Muscle of leg (tissue), 3 donors: ENCODE measurements at regions not wholly inside any gene's neighbourhood (a gene's known extent, or its start where the extent isn't known, plus 50 kb on each side); places are given as distances from the start of the nearest gene placed in this dataset.

ENCODE experiments used
- DNase-seq: peaks from one replicate; pipeline ENCODE4 v3.0.0; 2013
- H3K27ac ChIP-seq: one replicate; pipeline ENCODE4 v1.5.1; 2013; ENCODE audit warnings: mild to moderate bottlenecking, low read length, control low read depth
- H3K27me3 ChIP-seq: one replicate; pipeline ENCODE4 v1.6.1; 2013; ENCODE audit warnings: low read length; ENCODE audit not compliant: control insufficient read depth, insufficient read depth
- H3K36me3 ChIP-seq: one replicate; pipeline ENCODE4 v1.6.1; 2013; ENCODE audit warnings: low read length; ENCODE audit not compliant: control insufficient read depth, insufficient read depth
- H3K4me1 ChIP-seq: one replicate; pipeline ENCODE4 v1.6.1; 2013; ENCODE audit warnings: low read length; ENCODE audit not compliant: control insufficient read depth, insufficient read depth
- H3K4me3 ChIP-seq: one replicate; pipeline ENCODE4 v1.5.1; 2013; ENCODE audit warnings: low read length, control low read depth
- H3K9me3 ChIP-seq: replicated peaks from 2 replicates; pipeline ENCODE4 v1.6.1; 2013; ENCODE audit warnings: low read depth, low read length; ENCODE audit not compliant: control insufficient read depth
- WGBS: methylation state at CpG from one replicate; pipeline ENCODE4 v1.1.5; 2013; ENCODE audit warnings: missing lambda C conversion rate; ENCODE audit not compliant: insufficient coverage; 5-methylcytosine and 5-hydroxymethylcytosine counted together

DNA sequence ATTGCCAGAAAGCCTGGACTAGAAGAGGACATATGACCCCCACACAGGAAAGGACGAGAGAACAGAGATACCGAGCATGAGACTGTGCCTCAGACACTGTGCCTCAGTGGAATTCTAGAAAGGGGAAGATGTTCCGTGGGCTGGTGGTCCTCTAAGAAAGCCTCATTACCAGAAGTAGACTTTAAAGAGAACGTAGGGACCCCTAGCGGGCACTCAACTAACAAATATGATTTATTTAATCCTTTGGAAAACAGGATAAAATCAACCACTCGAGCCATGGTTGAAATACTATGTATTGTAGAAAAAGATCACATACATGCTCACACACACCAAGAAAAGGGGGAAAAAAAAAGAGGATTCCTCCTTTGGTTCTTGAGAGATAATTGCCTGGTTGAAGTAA lies 701.2 kb upstream of the SORCS1 start:
- Histone ChIP-seq H3K36me3 (no peaks in the 10 kb centered on the region), H3K4me3 (no peak overlapping the region), H3K9me3 (no peaks in the 10 kb centered on the region), H3K4me1 (no peaks in the 10 kb centered on the region), H3K27me3 (no peaks in the 10 kb centered on the region), H3K27ac (no peak overlapping the region)
- no CpG with 5 or more reads among the region's 6 CpGs for WGBS
- DNase-seq = no peak

DNA sequence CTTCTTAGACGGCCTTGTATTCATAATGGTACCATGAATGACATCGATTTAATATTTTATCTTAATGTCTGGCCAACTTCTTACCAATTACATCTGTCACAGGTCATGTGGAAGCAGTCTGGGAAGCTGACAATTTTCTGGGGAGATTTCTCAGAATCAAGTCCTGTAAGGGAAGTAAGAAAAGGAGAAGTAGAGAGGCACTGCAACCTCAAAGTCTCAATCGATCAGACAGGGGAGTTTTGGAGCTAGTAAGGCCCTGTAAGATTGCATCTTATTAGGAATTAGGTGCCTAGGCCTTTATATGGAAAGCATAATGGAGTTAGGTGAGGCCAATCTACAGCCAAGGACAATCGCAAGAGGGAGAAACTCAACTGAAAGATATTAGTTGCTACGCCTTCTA lies 694.6 kb upstream of the SORCS1 start:
- WGBS = 55% methylated on average over 1 of the region's 5 CpGs
- H3K36me3 ChIP-seq = no peaks in the 10 kb centered on the region
- H3K27me3 ChIP-seq = no peaks in the 10 kb centered on the region
- H3K4me3 ChIP-seq = no peak overlapping the region
- H3K4me1 ChIP-seq = no peaks in the 10 kb centered on the region
- DNase-seq = no peak
- no peak overlapping the region for H3K27ac ChIP-seq
- no peaks in the 10 kb centered on the region for H3K9me3 ChIP-seq

DNA sequence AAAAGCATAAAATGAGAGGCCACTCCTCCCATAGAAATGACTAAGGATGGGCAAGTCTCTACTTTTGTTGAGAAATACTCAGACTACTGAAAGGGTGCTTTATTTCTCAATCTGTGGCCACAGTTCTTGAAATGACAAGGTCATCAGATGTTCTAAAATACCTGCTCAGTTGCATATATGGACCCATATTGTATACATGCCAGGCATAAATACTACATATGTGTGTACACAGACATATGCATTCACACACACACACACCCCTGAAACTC lies 691.5 kb upstream of the SORCS1 start:
- DNase-seq = no peak
- H3K9me3 ChIP-seq = peaks cover 2% of the 10 kb centered on the region
- H3K4me3 ChIP-seq = no peak overlapping the region
- no peak overlapping the region for H3K27ac ChIP-seq
- no peaks in the 10 kb centered on the region for H3K4me1 ChIP-seq
- H3K27me3 ChIP-seq = no peaks in the 10 kb centered on the region
- no peaks in the 10 kb centered on the region for H3K36me3 ChIP-seq

DNA sequence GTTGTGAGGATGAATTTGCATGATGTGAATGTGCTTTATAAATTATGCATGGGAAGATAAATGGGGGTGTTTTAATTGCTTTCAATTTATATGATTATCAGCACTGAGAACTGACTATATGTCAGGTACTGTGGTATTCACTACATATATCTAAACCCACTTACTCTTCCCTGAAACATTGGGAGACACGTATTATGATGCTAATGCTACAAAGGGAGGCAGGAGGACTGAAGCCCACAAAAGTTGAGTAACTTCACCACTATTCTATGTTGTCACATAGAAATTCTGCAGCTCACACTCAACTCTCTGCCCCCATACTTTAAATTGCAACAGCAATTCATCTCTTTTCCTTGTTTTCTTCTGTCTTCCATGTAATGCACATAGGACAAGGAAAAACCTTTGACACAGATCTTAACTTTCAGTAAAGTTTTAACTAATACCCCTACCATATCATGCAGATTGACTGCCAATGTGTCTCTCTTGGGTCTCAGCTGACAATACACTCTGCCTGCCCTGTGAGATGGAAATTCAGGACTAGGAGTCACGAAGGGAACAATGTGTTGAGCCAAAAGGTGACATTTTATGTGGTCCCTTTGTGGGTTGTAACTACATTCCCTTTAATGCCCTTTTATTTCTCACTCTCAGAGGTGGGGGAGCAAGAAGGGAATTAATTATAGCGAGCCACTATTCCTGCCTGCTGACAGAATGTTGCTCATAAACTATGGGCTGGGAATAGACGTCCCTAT lies 691.0 kb upstream of the SORCS1 start:
- Histone ChIP-seq H3K4me3 (no peak overlapping the region), H3K27ac (no peak overlapping the region), H3K4me1 (no peaks in the 10 kb centered on the region), H3K27me3 (no peaks in the 10 kb centered on the region), H3K36me3 (no peaks in the 10 kb centered on the region), H3K9me3 (peaks cover 2% of the 10 kb centered on the region)
- no peak for DNase-seq
- 0% methylated on average over 1 of the region's 4 CpGs for WGBS

DNA sequence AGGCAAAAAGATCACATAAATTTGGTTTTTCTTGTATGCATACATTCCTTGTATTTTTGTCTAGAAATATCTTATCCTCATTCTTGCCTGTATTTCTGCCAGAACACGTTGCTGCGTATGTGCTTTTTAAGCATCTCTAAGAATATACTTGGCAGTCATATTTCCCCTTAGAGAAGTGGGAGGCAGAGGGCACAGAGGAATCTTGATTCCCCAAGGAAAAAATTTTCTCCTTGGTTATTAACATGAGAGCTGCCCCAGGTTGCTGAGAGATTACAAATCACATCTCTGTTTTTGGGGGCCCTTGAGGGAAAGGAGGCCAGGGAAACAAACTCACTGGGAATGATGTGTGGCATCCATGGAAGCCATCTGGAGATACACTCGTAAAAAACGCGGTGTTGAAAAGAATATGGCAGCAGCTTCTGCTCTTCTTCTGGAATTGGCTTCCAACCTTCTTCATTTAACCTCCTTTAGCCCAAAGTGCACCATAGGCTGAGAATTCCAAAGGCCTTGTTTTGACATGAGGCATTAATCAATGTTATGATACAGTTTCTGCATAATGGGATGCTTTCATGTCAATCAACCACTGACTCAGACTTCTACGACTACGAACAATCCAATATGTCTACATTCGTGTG lies 684.3 kb upstream of the SORCS1 start:
- DNase-seq = no peak
- Histone ChIP-seq H3K4me3 (no peak overlapping the region), H3K27me3 (no peaks in the 10 kb centered on the region), H3K4me1 (no peaks in the 10 kb centered on the region), H3K36me3 (no peaks in the 10 kb centered on the region), H3K9me3 (peaks cover 6% of the 10 kb centered on the region), H3K27ac (no peak overlapping the region)
- WGBS = no CpG with 5 or more reads among the region's 8 CpGs

DNA sequence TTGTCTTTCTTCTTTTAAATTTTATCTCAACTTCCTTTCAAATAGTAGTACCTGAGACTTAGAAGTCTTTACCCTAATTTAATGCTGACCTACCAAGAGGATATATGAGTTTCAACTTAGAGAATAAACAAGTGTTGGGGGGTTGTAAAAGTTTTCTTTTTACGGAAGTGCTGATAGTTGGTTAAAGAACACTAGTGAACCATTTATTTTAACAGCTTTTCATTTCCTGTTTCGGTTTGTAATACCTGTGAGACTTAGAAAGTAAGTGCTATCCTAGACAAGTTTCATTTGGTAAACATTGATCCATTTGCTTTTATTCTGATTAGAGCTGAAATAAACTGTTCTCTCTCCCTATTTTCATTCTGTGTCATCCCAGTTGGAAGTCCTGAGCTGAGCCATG lies 683.1 kb upstream of the SORCS1 start:
- no peaks in the 10 kb centered on the region for H3K27me3 ChIP-seq
- H3K9me3 ChIP-seq = peaks cover 4% of the 10 kb centered on the region
- no peak for DNase-seq
- H3K4me3 ChIP-seq = no peak overlapping the region
- WGBS = no CpG with 5 or more reads among the region's 2 CpGs
- H3K27ac ChIP-seq = no peak overlapping the region
- no peaks in the 10 kb centered on the region for H3K36me3 ChIP-seq
- no peaks in the 10 kb centered on the region for H3K4me1 ChIP-seq

DNA sequence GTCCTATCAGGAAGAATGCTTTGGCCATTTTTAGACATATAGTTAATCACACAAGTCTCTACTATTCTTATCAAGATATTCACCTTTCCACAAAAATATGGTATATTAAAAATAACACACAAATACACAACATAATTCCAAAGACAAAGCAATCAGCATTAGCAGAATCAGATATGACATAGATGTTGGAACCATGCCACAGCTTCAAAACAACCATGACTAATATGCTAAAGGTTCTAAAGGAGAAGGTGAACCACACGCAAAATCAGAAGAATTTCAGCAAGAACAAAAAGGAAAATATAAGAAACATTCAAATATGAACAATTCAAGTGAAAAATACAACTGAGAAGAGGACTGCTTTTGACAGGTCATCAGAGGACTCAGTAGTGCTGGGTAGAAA lies 670.2 kb upstream of the SORCS1 start:
- H3K27me3 ChIP-seq = no peaks in the 10 kb centered on the region
- H3K4me1 ChIP-seq = no peaks in the 10 kb centered on the region
- no peak overlapping the region for H3K27ac ChIP-seq
- no CpG with 5 or more reads among the region's 1 CpG for WGBS
- DNase-seq = no peak
- H3K9me3 ChIP-seq = no peaks in the 10 kb centered on the region
- no peak overlapping the region for H3K4me3 ChIP-seq
- no peaks in the 10 kb centered on the region for H3K36me3 ChIP-seq

DNA sequence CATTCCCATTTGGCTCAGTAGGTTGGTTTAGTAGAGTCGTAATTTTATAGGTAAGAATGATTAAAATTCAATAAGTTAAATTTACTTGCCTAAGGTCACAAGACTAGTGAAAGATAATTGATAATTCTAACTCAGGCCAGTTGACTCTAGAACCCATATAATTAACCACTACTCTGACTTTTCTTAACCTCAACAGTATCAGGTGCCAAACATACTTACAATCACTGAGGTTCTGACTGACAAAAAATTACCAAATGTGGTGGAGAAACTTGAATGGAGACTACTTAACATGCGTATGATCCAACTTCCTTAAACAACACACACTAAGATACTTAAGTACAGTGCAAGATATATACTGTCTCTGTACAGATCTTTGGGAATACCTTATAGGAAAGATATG lies 667.3 kb upstream of the SORCS1 start:
- Histone ChIP-seq H3K36me3 (no peaks in the 10 kb centered on the region), H3K27me3 (no peaks in the 10 kb centered on the region), H3K4me3 (no peak overlapping the region), H3K4me1 (no peaks in the 10 kb centered on the region), H3K9me3 (no peaks in the 10 kb centered on the region), H3K27ac (no peak overlapping the region)
- no CpG with 5 or more reads among the region's 2 CpGs for WGBS
- no peak for DNase-seq

DNA sequence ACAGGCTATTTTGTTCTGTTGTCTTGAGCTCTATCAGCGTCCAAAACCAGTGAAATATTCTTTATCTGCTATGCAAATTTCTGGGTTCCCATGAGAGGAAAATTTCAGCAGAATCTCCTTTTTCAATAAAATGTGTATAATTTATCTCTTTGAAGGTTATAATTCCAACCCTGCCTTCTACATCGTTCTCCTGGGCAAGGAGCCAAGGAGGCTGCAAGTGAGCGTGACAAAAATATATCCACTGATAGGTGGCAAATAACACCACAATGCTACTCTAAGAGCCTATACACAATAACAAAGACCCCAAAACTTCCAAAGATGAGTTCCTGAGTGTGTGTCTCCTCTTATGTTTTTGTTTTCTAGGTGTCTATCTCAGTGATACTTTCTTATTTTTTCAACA lies 664.7 kb upstream of the SORCS1 start:
- Histone ChIP-seq H3K27me3 (no peaks in the 10 kb centered on the region), H3K36me3 (no peaks in the 10 kb centered on the region), H3K27ac (no peak overlapping the region), H3K4me3 (no peak overlapping the region), H3K9me3 (no peaks in the 10 kb centered on the region), H3K4me1 (no peaks in the 10 kb centered on the region)
- WGBS = no CpG with 5 or more reads among the region's 3 CpGs
- no peak for DNase-seq

DNA sequence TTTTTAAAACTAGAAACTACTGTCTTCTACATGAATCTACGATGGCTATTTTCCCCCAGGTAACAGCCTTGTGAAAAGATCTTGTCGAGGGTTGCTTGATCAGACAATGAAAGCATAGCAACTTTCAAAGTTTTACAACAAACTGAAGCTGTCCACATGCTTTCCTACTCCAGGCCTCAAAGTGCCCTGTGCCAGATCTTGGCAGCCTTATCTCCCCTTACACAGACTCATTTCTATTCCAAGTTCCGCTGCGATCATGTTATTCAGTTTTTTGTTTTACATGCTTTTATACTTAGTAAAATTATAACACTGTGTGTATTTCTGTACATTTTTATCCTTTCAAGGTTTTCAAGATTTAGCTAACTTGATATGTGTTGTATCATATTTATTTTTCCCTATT lies 661.7 kb upstream of the SORCS1 start:
- Histone ChIP-seq H3K27ac (no peak overlapping the region), H3K9me3 (no peaks in the 10 kb centered on the region), H3K36me3 (no peaks in the 10 kb centered on the region), H3K27me3 (no peaks in the 10 kb centered on the region), H3K4me3 (no peak overlapping the region), H3K4me1 (no peaks in the 10 kb centered on the region)
- no peak for DNase-seq
- WGBS = 88% methylated on average over 2 of the region's 4 CpGs
